MCF 10A (cell line): ENCODE measurements at regions not wholly inside any gene's neighbourhood (a gene's known extent, or its start where the extent isn't known, plus 50 kb on each side); places are given as distances from the start of the nearest gene placed in this dataset.
"Not testable (repeated sequence)": the region's sequence is repeated elsewhere in the genome, so short reads cannot be mapped to it uniquely, and the experiment has no call there.

Experiments
- BruUV-seq: library from RNA; stranded (reverse); fragments of 400-500 nt; replicated peaks from 2 replicates; lab custom pipeline; 2021; lab: Mats Ljungman, UMichigan
- CTCF ChIA-PET: fragments of 300-600 bp; sonication (Branson Sonifier 250); formaldehyde crosslinking; extraction: SDS; loops from one replicate; lab custom pipeline; 2021; ENCODE audit warnings: antibody characterized with exemption, inconsistent platforms; lab: Yijun Ruan, JAX
- POLR2A ChIA-PET: fragments of 300-600, 350-650 bp; sonication (Branson Sonifier 250); formaldehyde crosslinking; extraction: SDS; loops from one replicate; lab custom pipeline; 2020; ENCODE audit warnings: antibody characterized with exemption, inconsistent platforms; lab: Yijun Ruan, JAX
- DNase-seq: peaks from one replicate; pipeline ENCODE4 v3.0.0-alpha.2; 2018; ENCODE audit not compliant: unreplicated experiment
- H3K27ac Mint-ChIP-seq: one replicate; pipeline ENCODE4 v1.8.0; 2022; ENCODE audit warnings: mild to moderate bottlenecking, low read depth, mixed read lengths; ENCODE audit not compliant: unreplicated experiment
- H3K27me3 Mint-ChIP-seq: one replicate; pipeline ENCODE4 v1.8.0; 2022; ENCODE audit warnings: mixed read lengths; ENCODE audit not compliant: insufficient read depth, unreplicated experiment
- H3K36me3 Mint-ChIP-seq: one replicate; pipeline ENCODE4 v1.8.0; 2022; ENCODE audit warnings: mild to moderate bottlenecking, moderate library complexity, mixed read lengths; ENCODE audit not compliant: insufficient read depth, unreplicated experiment
- H3K4me1 Mint-ChIP-seq: one replicate; pipeline ENCODE4 v1.8.0; 2022; ENCODE audit warnings: mixed read lengths; ENCODE audit not compliant: insufficient read depth, unreplicated experiment
- H3K4me3 Mint-ChIP-seq: one replicate; pipeline ENCODE4 v1.8.0; 2022; ENCODE audit warnings: mild to moderate bottlenecking, moderate library complexity, mixed read lengths; ENCODE audit not compliant: unreplicated experiment
- H3K9me3 Mint-ChIP-seq: one replicate; pipeline ENCODE4 v1.8.0; 2022; ENCODE audit warnings: mixed read lengths; ENCODE audit not compliant: unreplicated experiment
- CTCF ChIP-seq: fragments of 200-600 bp; IDR thresholded peaks from one replicate; pipeline ENCODE4 v1.8.0; 2022; ENCODE audit warnings: antibody characterized with exemption, mild to moderate bottlenecking; ENCODE audit not compliant: unreplicated experiment
- intact Hi-C: fragments of 100-400 bp; cut with micrococcal nuclease; formaldehyde crosslinking; loops from 2 replicates; pipeline ENCODE4 v1.14.1; 2022

DNA sequence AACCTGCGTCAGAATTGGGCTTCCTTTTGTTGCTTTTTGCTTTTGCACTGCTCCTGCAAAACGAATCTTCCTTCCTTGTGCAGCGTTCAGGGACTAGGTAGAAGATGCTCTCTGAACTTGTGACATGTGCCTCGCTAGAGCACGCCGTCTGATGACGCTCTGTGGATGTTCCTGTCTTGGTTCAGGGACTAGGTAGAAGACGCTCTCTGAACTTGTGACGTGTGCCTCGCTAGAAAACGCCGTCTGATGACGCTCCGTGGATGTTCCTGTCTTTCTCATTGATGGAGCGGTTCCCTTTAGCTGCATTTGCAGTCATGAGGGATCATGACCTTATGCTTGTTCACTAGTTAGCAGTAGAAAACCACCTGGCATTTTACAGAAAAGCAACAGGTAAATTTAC is 154.0 kb downstream of the SOX1 start:
- H3K36me3 Mint-ChIP-seq: no peaks in the 10 kb centered on the region
- no peak for DNase-seq
- H3K4me3 Mint-ChIP-seq: no peak overlapping the region
- ChIA-PET POLR2A (no interaction called here), CTCF (interaction anchor here (0.6 kb wide), 2 partner anchors 313 to 385 kb away, joined by 4 read pairs; no protein-coding TSS in a partner anchor)
- no peaks in the 10 kb centered on the region for H3K4me1 Mint-ChIP-seq
- peaks cover 51% of the 10 kb centered on the region for H3K9me3 Mint-ChIP-seq
- no peaks in the 10 kb centered on the region for H3K27me3 Mint-ChIP-seq
- H3K27ac Mint-ChIP-seq: no peak overlapping the region
- no peak for TF ChIP-seq CTCF
- intact Hi-C loops: no loop called here
- BruUV-seq: no TSS peak

DNA sequence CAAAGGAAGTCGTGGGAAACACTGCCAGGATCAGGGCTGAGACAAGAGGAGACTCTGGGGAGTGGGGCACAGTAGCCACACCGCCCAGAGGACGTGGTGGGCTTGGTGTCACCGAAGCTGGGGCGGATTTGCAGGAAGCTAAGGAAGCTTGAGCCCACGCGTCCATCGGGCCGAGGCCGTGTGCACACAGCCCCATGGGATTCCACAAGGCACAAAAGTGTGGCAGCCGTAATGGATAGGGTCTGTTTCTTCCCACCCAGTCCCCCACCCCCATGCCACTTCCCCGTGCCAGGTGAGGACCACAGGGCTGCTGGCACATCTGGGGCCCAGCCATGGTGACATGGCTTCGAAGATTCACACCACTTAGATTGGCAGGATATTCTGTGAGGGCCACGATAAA is 153.2 kb upstream of the SPACA7 start:
- ChIA-PET POLR2A (no interaction called here), CTCF (no interaction called here)
- Mint-ChIP-seq H3K27me3 (no peaks in the 10 kb centered on the region), H3K4me1 (no peaks in the 10 kb centered on the region), H3K27ac (no peak overlapping the region), H3K9me3 (peaks cover 51% of the 10 kb centered on the region), H3K36me3 (no peaks in the 10 kb centered on the region), H3K4me3 (no peak overlapping the region)
- intact Hi-C loops: no loop called here
- no peak for TF ChIP-seq CTCF
- no peak for DNase-seq
- no TSS peak for BruUV-seq

DNA sequence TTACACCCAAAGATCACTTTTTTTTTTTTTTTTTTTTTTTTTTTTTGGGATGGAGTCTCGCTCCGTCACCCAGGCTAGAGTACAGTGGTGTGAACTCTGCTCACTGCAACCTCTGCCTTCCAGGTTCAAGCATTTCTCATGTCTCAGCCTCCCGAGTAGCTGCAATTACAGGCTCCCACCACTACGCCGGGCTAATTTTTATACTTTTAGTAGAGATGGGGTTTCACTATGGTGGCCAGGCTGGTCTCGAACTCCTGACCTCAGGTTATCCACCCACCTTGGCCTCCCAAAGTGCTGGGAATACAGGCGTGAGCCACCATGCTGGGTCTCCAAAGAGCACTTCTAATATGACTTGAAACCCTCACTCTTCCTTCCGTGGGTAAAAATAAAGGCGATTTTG is 152.2 kb upstream of the SPACA7 start:
- POLR2A ChIA-PET, H3K27me3 Mint-ChIP-seq, DNase-seq, H3K27ac Mint-ChIP-seq, intact Hi-C loops, BruUV-seq, H3K4me3 Mint-ChIP-seq, H3K36me3 Mint-ChIP-seq, H3K4me1 Mint-ChIP-seq: not testable (repeated sequence)
- CTCF ChIA-PET: interaction anchor here (0.6 kb wide), 1 partner anchor 1915 kb away, joined by 7 read pairs; no protein-coding TSS in a partner anchor
- H3K9me3 Mint-ChIP-seq: peaks cover 43% of the 10 kb centered on the region

GRCh38 chr13:112225429-112226090 is 150.6 kb upstream of the SPACA7 start:
- POLR2A ChIA-PET: no interaction called here
- TF ChIP-seq CTCF: no peak
- Mint-ChIP-seq H3K4me3 (no peak overlapping the region), H3K9me3 (peaks cover 39% of the 10 kb centered on the region), H3K4me1 (no peaks in the 10 kb centered on the region), H3K36me3 (no peaks in the 10 kb centered on the region), H3K27me3 (no peaks in the 10 kb centered on the region), H3K27ac (no peak overlapping the region)
- DNase-seq: no peak
- no TSS peak for BruUV-seq
- CTCF ChIA-PET: interaction anchor here (0.6 kb wide), 1 partner anchor 49 kb away, joined by 3 read pairs; no protein-coding TSS in a partner anchor
- intact Hi-C loops: no loop called here
